Effector memory CD8-positive, alpha-beta T cell (primary cell): ENCODE measurements at regions not wholly inside any gene's neighbourhood (a gene's known extent, or its start where the extent isn't known, plus 50 kb on each side); places are given as distances from the start of the nearest gene placed in this dataset.

ENCODE experiments used
- ATAC-seq: fragments of 150-1000 bp; cut with Tn5 transposase; replicated peaks from 2 replicates; pipeline ENCODE4 v1.10.0; 2021; ENCODE audit warnings: mild to moderate bottlenecking, moderate library complexity
- DNase-seq, 3 experiments: peaks; one replicate each; pipeline ENCODE4 v3.0.0; 2021
- H3K27ac Mint-ChIP-seq, 2 donors: one replicate each; pipeline ENCODE4 v1.8.0; 2022; ENCODE audit warnings: mild to moderate bottlenecking in 2 of 2, mixed read lengths in 2 of 2, moderate library complexity in 2 of 2
- H3K27me3 Mint-ChIP-seq, 2 donors: one replicate each; pipeline ENCODE4 v1.8.0; 2022; ENCODE audit warnings: mixed read lengths in 2 of 2
- H3K36me3 Mint-ChIP-seq: one replicate; pipeline ENCODE4 v1.8.0; 2022; ENCODE audit warnings: mild to moderate bottlenecking, moderate library complexity, mixed read lengths; ENCODE audit not compliant: insufficient read depth
- H3K4me1 Mint-ChIP-seq, 2 donors: one replicate each; pipeline ENCODE4 v1.8.0; 2022; ENCODE audit warnings: low read depth in 2 of 2, mixed read lengths in 2 of 2
- H3K4me3 Mint-ChIP-seq, 2 donors: one replicate each; pipeline ENCODE4 v1.8.0; 2022; ENCODE audit warnings: mild to moderate bottlenecking in 2 of 2, mixed read lengths in 2 of 2, moderate library complexity in 2 of 2
- H3K9me3 Mint-ChIP-seq, 2 donors: one replicate each; pipeline ENCODE4 v1.8.0; 2022; ENCODE audit warnings: mixed read lengths in 2 of 2

DNA sequence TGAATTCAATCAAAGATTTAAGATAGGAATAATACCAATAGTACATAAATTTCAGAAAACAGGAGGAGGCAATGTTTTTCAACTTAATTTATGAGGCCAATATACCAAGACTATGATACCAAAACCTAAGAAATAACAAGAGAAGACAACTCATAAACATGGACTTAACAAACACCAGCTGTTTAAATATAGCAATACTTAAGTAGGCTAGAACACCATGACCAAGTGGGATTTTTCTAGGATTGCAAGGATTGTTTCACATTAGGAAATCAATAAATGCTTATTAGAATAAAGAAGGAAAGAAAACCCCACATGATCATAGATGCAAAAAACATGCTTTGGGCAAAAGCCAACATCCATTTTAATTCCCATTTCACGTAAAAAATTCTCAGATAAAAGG lies 355.1 kb downstream of the EPM2A start:
- Mint-ChIP-seq H3K4me1 (no peaks in the 10 kb centered on the region), H3K9me3 (peaks cover 0 to 7% of the 10 kb centered on the region in 2 donors), H3K36me3 (no peaks in the 10 kb centered on the region), H3K27me3 (peaks cover 9 to 36% of the 10 kb centered on the region in 2 donors), H3K4me3 (no peak overlapping the region), H3K27ac (no peak overlapping the region)
- DNase-seq (no peak), ATAC-seq (no peak)

- DNase-seq: no peak
- Mint-ChIP-seq H3K36me3 (no peaks in the 10 kb centered on the region), H3K4me1 (no peaks in the 10 kb centered on the region)
Observed at GRCh38 chr6:145381941-145382340, 353.4 kb downstream of the EPM2A start.

DNA sequence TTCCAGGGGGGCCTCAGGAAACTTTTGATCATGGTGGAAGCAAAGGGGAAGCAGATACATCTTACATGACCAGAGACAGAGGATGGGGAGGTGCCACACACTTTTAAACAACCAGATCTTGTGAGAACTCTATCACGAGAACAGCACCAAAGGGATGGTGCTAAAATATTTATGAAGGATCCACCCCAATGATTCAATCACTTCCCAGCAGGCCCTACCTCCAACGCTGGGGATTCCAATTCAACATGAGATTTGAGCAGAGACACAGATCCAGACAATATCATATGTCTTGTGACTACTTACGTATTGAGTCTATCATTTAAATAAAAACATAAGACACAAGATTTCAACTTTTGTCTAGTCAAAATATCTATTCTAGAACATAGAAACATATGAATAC lies 351.9 kb downstream of the EPM2A start:
- DNase-seq (no peak), ATAC-seq (no peak)
- Mint-ChIP-seq H3K4me1 (no peaks in the 10 kb centered on the region), H3K27ac (no peak overlapping the region), H3K4me3 (no peak overlapping the region), H3K9me3 (peaks cover 0 to 2% of the 10 kb centered on the region in 2 donors), H3K27me3 (peaks cover 6 to 24% of the 10 kb centered on the region in 2 donors), H3K36me3 (no peaks in the 10 kb centered on the region)

More at GRCh38 chr6:145381941-145382340, 353.4 kb downstream of the EPM2A start:
- peaks cover 9 to 36% of the 10 kb centered on the region in 2 donors for H3K27me3 Mint-ChIP-seq
- no peak for ATAC-seq
- peaks cover 0 to 7% of the 10 kb centered on the region in 2 donors for H3K9me3 Mint-ChIP-seq
- H3K27ac Mint-ChIP-seq: no peak overlapping the region
- no peak overlapping the region for H3K4me3 Mint-ChIP-seq

- DNase-seq: no peak
- Mint-ChIP-seq H3K27me3 (peaks cover 0 to 20% of the 10 kb centered on the region in 2 donors), H3K4me3 (no peak overlapping the region), H3K27ac (no peak overlapping the region), H3K4me1 (no peaks in the 10 kb centered on the region), H3K9me3 (no peaks in the 10 kb centered on the region), H3K36me3 (no peaks in the 10 kb centered on the region)
- ATAC-seq: no peak
Observed at GRCh38 chr6:145384503-145384902, 350.8 kb downstream of the EPM2A start.

DNA sequence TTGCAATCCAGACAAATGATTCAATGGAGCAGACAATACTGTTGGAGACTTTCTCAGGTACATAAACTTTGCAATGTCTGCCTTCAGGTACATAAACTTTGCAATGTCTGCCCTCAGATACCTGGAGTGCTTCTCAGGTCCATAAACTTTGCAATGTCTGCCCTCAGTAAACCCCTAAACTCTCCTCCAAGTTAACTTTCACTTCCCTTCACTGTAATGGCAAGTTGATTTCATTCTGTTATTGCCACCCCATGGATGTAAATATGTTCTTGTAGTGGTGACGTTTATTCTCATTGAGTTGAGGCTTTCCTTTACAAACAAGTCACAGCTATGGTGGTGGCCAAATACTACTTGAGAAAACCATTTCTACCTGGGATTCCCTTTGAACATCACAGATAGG lies 338.8 kb downstream of the EPM2A start:
- H3K4me3 Mint-ChIP-seq: no peak overlapping the region

DNA sequence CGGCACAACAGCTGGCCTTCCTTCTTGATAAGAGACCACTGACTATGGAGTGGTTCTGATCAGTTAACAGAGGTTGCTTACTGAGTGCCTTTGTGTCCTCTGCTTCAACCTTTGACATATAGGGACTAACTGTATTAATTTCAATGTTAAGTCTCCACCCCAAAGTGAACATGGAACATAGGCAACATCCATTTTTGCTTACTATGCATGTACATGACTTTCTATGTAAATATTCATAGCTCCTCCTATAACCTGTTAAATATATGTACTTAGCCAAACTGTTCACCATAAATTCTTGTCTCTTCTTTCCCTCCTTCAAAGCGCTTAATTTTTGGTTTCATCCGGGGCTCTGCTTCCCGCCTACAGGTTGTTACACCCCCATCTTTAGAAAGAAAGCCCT lies 334.8 kb downstream of the EPM2A start:
- no peak for ATAC-seq
- Mint-ChIP-seq H3K27me3 (peaks cover 15 to 18% of the 10 kb centered on the region in 2 donors), H3K9me3 (no peaks in the 10 kb centered on the region), H3K36me3 (no peaks in the 10 kb centered on the region), H3K27ac (no peak overlapping the region), H3K4me1 (no peaks in the 10 kb centered on the region), H3K4me3 (no peak overlapping the region)
- no peak for DNase-seq

More for the DNA sequence above, 338.8 kb downstream of the EPM2A start:
- ATAC-seq (no peak), DNase-seq (no peak)
- no peaks in the 10 kb centered on the region for H3K9me3 Mint-ChIP-seq
- no peaks in the 10 kb centered on the region for H3K4me1 Mint-ChIP-seq
- H3K27me3 Mint-ChIP-seq: peaks cover 15 to 27% of the 10 kb centered on the region in 2 donors
- no peaks in the 10 kb centered on the region for H3K36me3 Mint-ChIP-seq
- no peak overlapping the region for H3K27ac Mint-ChIP-seq

DNA sequence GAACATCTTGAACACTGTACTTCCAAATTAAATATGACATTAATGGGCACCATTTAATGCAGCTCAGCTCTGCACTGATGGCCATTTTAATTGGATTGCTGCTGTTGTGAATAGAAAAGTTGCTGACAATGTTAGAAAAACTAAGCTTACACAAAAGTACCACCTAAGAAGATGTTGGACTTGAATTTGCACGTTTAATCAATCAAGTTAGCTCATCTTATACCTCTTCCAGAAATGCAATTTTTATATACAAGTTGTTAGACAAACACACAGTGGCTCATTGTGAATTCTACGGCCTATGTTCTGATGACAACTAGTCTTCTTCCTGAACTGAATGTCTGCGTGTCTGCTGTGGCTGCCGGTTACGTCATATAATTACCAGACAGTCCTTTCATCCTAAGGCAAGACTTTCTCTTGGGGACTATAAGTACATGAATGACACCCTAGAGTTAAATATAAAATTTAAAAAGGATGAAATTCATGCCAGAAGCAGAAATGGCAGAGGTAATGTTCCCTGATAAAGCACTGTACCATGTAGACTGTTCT lies 330.2 kb downstream of the EPM2A start:
- Mint-ChIP-seq H3K4me3 (no peak overlapping the region), H3K4me1 (no peaks in the 10 kb centered on the region), H3K27ac (no peak overlapping the region), H3K36me3 (no peaks in the 10 kb centered on the region), H3K9me3 (no peaks in the 10 kb centered on the region), H3K27me3 (peaks cover 0 to 21% of the 10 kb centered on the region in 2 donors)
- DNase-seq (no peak), ATAC-seq (no peak)

DNA sequence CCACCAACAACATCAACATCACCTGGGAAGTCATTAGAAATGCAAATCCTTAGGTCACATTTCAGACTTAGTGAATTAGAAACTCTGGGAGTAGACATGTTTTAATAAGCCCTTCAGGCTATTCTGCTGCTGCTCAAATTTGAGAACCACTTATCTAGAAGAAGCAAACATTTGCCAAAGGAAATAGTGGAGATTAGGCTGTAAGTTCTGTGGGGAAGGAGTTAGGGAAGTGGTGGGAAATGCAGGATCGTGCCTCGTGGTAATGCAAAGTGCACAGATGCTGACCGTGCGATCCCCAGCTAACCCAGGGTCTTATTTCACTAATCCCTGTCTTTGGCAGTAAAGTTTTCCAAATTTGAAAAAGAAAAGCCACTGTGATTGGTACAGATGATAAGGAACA lies 328.5 kb downstream of the EPM2A start:
- Mint-ChIP-seq H3K4me1 (no peaks in the 10 kb centered on the region), H3K27me3 (peaks cover 0 to 14% of the 10 kb centered on the region in 2 donors), H3K9me3 (no peaks in the 10 kb centered on the region), H3K27ac (no peak overlapping the region), H3K4me3 (no peak overlapping the region), H3K36me3 (no peaks in the 10 kb centered on the region)
- DNase-seq (no peak), ATAC-seq (no peak)

- DNase-seq (no peak), ATAC-seq (no peak)
- Mint-ChIP-seq H3K36me3 (no peaks in the 10 kb centered on the region), H3K4me1 (no peaks in the 10 kb centered on the region), H3K27ac (no peak overlapping the region), H3K4me3 (no peak overlapping the region), H3K27me3 (peaks cover 7 to 10% of the 10 kb centered on the region in 2 donors), H3K9me3 (peaks cover 0 to 2% of the 10 kb centered on the region in 2 donors)
Observed at GRCh38 chr6:145415616-145416015, 319.7 kb downstream of the EPM2A start.

DNA sequence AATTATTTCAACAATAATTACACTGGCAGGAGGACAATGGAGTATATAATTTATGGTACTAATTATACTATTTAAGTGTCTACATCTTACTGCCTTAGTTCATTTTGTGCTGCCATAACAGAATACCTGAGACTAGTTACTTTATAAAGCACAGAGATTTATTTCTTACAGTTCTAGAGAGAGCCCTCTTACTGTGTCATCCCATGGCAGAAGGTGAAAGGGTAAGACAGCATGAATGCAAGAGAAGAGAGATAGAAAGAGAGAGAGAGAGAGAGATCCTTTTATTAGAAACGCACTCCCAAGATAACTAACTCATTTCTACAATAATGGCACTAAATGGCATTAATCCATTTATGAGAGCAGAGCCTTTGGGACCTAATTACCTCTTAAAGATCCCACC lies 314.7 kb downstream of the EPM2A start:
- Mint-ChIP-seq H3K9me3 (no peaks in the 10 kb centered on the region), H3K4me3 (no peak overlapping the region), H3K36me3 (no peaks in the 10 kb centered on the region), H3K27me3 (peaks cover 7 to 10% of the 10 kb centered on the region in 2 donors), H3K4me1 (no peaks in the 10 kb centered on the region), H3K27ac (no peak overlapping the region)
- ATAC-seq: no peak
- no peak for DNase-seq

DNA sequence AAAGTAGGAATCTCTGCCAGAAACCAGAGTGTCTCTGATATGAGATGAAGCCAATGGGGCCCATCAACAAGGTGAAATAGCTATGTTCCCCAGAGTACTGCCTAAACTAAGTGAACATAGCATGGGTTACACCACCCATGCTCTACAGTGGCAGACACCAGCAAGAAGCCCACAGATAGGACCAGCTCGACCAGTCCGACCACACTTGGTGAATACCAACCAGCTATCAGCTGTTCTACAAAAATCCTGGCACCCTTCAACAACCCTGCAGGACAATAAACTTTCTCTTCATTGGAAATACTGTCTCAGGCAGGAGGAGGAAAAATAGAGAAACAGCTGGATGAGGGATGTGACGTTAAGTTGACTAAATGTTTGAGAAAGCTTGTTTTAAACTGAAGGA lies 311.4 kb downstream of the EPM2A start:
- Mint-ChIP-seq H3K9me3 (no peaks in the 10 kb centered on the region), H3K27me3 (no peaks in the 10 kb centered on the region), H3K4me1 (no peaks in the 10 kb centered on the region), H3K36me3 (no peaks in the 10 kb centered on the region), H3K27ac (no peak overlapping the region), H3K4me3 (no peak overlapping the region)
- no peak for ATAC-seq
- DNase-seq: no peak

GRCh38 chr6:145427232-145427631 lies 308.1 kb downstream of the EPM2A start:
- no peaks in the 10 kb centered on the region for H3K9me3 Mint-ChIP-seq

GRCh38 chr6:145428706-145429105 lies 306.6 kb downstream of the EPM2A start:
- DNase-seq: no peak
- Mint-ChIP-seq H3K4me1 (no peaks in the 10 kb centered on the region), H3K36me3 (no peaks in the 10 kb centered on the region), H3K4me3 (no peak overlapping the region), H3K27me3 (no peaks in the 10 kb centered on the region), H3K9me3 (no peaks in the 10 kb centered on the region), H3K27ac (no peak overlapping the region)
- ATAC-seq: no peak

More at GRCh38 chr6:145427232-145427631, 308.1 kb downstream of the EPM2A start:
- no peak for ATAC-seq
- Mint-ChIP-seq H3K27ac (no peak overlapping the region), H3K4me3 (no peak overlapping the region), H3K36me3 (no peaks in the 10 kb centered on the region), H3K4me1 (no peaks in the 10 kb centered on the region), H3K27me3 (no peaks in the 10 kb centered on the region)
- no peak for DNase-seq

DNA sequence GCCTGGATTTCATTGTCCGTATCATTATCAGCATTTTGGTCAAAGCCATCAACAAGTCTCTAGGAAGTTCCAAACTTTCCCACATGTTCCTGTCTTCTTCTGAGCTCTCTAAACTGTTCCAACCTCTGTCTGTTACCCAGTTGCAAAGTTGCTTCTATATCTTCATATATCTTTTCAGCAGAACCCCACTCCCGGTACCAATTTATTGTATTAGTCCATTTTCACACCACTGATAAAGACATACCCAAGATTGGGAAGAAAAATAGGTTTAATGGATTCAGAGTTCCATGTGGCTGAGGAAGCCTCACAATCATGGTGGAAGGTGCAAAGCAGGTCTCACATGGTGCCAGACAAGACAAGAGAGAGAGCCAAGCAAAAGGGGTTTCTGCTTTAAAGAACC lies 293.2 kb downstream of the EPM2A start:
- Mint-ChIP-seq H3K4me3 (no peak overlapping the region), H3K27me3 (peaks cover 0 to 9% of the 10 kb centered on the region in 2 donors), H3K4me1 (no peaks in the 10 kb centered on the region), H3K27ac (no peak overlapping the region), H3K9me3 (peaks cover 15 to 35% of the 10 kb centered on the region in 2 donors), H3K36me3 (peaks cover 4% of the 10 kb centered on the region)
- no peak for DNase-seq
- no peak for ATAC-seq

- H3K4me3 Mint-ChIP-seq: no peak overlapping the region
- H3K36me3 Mint-ChIP-seq: peaks cover 4% of the 10 kb centered on the region
- DNase-seq (no peak), ATAC-seq (no peak)
- H3K27ac Mint-ChIP-seq: no peak overlapping the region
- peaks cover 17 to 34% of the 10 kb centered on the region in 2 donors for H3K9me3 Mint-ChIP-seq
- peaks cover 0 to 6% of the 10 kb centered on the region in 2 donors for H3K27me3 Mint-ChIP-seq
- H3K4me1 Mint-ChIP-seq: no peaks in the 10 kb centered on the region
Observed at GRCh38 chr6:145445674-145446073, 289.6 kb downstream of the EPM2A start.
